GM18520 (cell line): ENCODE measurements at regions not wholly inside any gene's neighbourhood (a gene's known extent, or its start where the extent isn't known, plus 50 kb on each side); places are given as distances from the start of the nearest gene placed in this dataset.

Experiments used
- ATAC-seq: cut with Tn5 transposase; IDR thresholded peaks from one replicate; pipeline ENCODE4 v1.9.1; 2021; ENCODE audit not compliant: unreplicated experiment

DNA sequence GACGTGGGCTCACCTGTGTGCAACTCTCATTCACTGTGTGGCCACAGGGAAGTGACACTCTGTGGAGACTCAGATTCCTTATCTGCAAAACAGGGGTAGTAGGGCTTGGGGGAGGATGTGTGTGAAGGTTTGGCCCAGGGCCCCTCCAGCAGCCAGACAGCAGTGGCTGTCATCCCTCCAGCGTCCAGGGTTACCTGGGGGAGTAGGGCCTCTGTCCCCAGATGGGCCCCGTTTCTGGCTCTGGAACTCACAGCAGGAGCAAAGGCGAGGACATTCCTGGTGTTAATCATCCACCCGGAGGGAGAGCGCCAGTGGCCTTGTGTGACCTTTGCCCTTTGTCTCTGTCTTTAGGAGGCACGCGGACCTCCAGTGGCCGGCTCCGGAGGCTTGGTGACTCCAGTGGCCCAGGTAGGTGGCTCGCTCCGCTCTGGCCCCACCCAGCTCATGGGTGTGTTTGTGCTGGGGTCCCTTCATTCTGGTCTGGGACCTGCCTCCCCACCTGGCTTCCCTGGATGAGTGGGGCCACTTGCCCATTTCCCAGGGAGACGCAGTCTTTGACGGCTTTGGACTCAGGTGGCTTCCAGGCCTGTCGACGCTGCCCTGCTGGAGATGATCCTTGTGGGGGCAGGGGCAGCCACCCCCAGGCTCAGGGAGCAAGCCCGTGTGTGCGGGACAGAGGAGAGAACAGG lies 166.2 kb downstream of the SEC14L1 start:
- no peak for ATAC-seq

DNA sequence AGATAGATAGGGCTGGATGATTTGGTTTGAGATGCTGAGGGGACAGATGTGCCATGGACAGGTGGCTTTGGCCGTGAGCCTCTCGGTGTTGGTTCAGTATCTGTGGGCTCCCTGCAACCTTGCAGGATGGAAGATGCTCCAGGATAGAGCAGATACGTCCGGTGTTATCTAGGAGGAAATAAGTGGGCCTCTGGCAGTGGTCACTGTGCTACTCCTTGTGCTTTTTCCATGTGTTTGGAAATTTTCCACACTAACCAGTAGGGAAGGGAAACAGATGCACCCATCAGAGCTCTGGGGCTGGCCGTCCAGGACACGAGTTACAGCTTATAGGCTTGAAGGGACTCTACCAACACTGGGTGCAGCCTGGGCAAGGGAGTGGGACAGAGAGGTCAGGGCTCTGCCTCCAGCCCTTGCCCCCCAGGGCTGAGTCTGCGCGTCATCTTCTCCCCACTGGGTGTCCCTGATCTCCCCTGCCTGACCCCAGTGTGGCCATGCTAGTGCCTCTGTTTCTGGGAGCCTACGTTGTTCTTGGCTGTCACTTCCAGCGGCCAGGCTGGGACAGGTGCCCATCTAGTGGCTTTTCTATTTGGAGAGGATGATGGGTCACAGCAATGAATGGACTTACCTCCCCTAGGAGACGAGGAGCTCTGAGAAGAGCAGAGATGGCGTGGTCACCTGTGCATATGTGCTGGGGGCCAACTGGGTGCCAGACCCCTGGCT lies 166.9 kb downstream of the SEC14L1 start:
- ATAC-seq: no peak

DNA sequence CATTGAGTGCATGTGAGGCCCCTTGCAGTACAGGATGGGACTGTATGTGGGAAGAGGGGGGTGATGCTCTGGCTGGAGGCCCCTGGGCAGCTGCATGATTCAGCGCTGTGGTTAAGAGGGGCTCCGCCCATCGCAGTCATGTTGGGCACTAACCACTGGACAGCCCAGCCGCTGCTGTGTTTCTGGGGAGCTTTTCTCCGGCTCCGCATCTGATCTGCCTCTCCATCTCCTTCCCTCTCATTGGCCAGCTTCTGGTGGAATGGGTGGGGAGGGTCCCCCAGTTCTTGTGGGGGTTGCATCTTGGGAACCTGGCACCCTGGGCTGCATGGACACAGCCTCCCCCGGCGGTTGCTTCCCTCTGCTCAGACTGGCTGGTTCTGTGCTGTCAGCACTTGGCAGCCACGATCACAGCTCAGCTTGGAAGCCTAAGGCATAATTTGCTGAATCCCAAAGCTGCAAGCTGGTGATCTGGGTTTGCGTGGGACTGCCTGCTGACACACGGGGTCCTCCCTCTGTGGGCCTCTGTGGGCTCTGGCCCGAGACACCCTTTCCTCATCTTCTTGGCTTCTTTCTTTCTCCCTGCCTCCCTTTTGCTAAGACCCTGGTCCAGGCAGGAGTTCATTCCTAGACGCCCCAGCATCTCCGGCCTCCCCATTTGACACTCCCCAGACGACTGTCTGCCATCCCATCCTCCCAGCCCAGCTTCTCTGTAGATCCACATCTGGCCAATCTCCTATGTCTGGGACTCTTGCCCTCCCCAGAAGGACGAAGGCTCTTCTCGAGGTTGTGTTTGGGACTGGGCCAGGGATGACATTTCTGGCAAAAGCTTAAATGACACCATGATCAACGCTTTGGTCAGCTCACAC lies 168.3 kb downstream of the SEC14L1 start:
- ATAC-seq: no peak

DNA sequence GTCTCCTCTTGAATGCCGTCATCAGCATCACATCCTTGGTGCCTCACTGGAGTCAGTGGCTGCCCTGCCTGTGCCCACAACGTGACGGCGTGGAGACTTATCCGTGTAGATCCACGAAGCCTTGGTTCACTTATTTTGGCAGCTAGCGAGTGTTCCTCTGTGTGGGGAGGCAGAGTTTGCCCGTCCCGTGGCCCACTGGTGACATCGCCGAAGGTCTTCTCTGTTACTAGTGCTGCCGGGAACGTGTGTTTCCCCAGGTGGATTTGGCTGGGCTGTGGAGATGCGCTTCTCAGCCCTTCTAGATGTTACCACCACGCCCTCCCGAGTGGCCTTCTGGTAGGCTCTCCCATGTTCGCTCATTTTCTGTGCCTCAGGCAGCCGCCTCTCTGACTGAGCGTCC lies 169.6 kb downstream of the SEC14L1 start:
- no peak for ATAC-seq

DNA sequence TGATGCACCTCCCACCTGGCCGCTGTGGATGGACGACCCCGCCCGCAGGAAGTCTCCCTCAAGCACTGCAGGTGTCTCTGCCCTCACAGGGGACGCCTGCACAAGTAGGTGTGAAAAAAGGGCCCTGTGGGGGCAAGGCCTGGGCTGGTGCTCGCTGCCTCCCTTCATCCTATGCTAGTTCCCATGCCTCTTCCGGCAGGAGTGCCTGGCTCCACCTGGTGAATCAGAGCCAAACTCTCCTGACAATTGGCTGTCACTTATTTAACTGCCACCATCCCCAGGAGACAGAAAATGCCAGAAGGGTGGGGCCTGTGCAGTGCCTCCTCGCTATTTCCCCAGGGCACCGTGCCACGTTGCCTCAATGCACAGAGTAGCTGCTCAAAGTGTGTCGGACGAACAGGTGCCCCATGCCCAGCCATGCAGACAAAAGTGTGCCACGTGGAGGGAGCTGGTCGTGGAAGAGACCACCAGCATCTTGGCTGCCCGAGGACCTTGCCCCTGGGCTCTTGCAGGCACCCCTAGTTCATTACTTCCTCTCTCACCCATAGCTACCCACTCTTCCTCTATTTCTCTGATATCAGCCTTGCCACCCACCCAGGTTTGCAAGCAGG lies 170.7 kb downstream of the SEC14L1 start:
- no peak for ATAC-seq

DNA sequence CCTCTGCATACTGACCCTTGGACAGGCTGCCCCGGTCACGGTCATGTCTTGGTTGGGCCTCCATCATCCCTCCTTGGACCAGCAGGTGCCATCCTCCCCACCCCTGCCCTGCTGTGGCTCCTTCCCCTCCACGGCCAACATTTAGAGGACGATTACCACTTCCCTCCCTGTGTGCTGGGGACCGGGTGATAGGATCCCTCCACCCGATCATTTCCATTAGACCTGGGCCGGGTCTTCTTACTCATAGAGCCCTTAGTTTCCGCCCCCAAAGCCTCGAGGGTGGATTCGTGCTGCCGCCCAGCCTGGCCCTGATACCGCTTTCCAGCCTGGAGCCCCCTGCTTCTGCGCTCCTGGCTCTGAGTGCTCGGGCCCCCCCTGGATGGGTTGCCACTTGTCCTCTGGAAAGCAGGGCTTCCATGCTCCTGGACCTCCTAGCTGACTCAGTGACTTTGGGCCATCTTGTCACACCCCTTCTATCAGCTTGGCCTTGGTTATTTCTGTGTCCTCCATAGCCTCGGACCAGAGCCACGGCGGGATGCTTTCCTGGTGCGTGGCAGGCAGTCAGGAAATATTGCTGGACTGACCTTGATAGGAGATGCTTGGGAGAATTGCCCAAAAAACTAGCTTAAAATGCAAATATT lies 171.4 kb downstream of the SEC14L1 start:
- no peak for ATAC-seq

DNA sequence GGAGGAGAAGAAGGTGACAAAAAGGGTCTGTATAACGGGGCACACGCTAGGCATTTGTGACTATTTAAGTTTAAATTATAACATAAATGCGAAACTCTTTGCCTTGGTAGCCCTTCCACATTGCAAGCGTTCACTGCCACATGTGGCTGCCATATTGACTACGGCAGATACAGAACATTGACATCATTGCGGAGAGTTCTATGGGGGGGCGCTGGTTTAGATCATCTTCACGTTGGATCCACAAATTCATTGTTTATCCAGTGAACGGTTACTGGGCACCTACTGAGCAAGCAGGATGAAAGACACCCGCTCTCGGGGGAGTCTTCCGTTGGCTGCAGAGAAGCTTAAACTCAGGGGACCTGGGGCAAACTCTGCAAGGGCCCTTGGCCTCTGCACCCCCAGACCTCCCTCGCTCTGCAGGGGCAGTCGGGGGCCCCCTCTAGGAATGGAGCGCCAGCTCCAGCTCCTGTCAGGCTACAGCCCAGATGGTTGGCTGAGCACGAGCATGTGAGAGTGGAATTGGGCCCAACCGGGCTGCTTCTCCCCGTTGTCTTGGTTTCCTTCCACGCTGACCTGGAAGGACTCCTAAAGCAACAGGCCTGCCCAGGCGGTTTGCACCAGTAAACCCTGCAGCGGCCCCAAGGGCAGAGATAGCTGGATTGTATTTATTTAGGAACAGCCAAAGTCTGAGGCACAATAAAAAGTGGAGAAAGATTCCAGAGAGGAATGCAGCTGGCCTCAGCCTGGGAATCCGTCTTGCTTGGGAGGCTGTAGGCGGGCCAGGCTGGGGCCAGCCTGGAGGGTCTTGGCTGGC lies 172.2 kb downstream of the SEC14L1 start:
- ATAC-seq: no peak

DNA sequence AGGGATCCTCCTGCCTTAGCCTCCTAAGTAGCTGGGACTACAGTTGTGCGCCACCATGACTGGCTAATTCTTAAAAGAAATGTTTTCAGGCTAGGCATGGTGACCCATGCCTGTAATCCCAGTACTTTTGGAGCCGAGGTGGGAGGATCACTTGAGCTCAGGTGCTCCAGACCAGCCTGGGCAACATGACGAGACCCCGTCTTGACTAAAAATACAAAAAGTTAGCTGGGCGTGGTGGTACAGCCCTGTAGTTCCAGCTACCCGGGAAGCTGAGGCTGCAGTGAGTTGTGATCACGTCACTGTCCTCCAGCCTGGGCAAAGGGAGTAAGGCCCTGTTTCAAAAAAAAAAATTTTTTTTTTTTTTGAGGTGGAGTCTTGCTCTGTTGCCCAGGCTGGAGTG lies 173.1 kb downstream of the SEC14L1 start:
- no peak for ATAC-seq

DNA sequence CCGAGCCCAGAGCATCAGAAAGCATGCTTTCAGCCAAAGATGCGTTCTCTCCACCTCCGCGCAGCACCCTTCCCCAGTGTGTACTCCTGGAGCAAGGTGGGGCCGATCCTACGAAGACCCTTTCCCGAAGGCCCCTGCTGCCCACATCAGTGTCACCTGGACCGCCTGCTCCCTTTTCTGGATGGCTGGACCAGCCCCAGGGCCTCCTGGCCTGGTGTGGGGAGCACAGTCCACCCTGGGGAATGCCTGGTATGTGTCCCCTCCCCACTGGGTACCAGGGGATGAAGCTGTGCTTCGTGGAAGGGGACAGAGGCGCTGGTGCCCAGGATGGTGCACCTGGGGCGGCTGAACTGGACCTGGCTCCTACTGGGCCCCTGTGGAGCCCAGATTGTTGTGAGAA lies 173.8 kb downstream of the SEC14L1 start:
- ATAC-seq: no peak

DNA sequence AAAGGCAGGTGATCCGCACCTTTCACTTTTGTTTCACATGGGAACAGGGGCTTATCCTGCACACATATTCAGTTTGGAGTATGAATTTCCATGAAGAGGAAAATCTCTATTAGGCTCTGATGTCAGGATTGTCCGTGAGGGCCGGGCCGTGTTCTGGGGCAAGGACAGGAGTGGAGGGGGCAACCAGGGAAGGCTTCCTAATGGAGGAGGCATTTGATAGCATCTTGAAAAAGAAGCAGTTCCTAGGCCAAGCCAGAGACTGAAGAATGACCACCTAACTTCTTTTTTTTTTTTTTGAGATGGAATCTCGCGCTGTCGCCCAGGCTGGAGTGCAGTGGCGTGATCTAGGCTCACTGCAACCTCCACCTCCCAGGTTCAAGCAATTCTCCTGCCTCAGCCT lies 174.2 kb downstream of the SEC14L1 start:
- ATAC-seq: no peak

DNA sequence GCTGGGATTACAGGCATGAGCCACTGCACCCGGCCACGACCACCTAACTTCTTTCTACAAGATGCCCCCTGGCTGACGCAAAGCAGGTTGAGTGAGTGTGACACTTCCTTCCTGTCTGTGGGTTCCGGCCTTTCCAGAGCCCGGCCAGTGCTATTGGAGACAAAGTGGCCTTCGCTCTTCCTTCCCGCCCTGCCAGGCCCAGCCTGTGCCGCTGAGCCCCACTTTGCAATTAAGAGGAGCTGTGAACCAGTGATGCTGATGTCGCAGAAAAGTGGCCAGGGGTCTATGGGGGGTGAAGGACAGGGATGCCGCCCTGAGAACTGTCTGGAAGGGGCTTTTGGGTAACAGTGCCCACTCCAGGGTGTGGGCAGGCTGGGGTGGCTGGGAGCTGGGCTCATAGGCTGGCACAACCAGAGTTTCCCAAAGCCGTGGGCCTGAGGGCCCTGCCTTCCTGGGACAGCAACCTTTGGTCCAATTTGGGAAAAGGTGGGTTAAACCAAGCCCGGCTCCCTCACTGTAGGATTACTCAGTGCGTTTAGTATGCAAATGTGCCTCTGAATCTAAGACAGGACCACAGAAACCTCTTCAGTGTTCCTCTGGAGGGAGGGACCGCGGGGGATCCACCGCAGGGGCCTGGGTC lies 174.9 kb downstream of the SEC14L1 start:
- no peak for ATAC-seq

DNA sequence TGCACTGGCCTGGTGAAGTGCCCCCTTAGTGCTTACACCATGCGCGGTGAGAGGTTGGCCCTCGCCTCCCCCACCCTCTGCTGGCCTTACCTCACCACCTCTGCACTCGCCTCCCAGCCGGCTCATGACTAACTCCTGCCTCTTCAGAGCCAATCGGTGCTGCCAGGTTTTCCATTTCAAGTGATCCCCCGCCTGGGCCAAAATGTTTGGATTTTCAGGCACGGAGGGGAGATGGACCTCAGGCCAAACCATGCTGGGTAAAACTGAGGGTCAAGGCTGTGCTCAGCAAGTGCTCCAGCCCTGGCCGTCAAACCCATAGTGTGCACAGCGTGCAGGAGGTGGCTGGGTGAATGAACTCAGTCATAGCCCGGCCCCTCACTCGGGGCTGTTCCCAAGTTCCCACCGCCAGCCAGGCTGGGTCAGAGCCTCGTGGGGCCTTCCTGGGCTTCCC lies 175.4 kb downstream of the SEC14L1 start:
- ATAC-seq: no peak

DNA sequence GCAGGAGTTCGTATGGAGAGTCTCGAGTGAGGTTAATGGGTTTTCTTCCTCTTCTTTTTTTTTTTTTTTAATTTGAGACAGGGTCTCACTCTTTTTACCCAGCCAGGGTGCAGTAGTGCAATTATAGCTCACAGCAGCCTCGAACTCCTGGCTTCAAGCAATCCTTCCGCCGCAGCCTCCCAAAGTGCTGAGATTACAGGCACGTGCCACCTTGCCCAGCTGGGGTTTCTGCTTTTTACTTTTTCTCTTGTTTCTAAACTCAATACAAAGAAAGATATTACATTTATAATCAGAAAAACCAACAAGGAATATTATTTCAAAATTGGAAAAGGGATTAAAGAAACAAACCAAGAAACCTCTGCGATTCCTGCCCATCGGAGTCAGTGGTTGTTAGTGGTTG lies 175.9 kb downstream of the SEC14L1 start:
- ATAC-seq: no peak

DNA sequence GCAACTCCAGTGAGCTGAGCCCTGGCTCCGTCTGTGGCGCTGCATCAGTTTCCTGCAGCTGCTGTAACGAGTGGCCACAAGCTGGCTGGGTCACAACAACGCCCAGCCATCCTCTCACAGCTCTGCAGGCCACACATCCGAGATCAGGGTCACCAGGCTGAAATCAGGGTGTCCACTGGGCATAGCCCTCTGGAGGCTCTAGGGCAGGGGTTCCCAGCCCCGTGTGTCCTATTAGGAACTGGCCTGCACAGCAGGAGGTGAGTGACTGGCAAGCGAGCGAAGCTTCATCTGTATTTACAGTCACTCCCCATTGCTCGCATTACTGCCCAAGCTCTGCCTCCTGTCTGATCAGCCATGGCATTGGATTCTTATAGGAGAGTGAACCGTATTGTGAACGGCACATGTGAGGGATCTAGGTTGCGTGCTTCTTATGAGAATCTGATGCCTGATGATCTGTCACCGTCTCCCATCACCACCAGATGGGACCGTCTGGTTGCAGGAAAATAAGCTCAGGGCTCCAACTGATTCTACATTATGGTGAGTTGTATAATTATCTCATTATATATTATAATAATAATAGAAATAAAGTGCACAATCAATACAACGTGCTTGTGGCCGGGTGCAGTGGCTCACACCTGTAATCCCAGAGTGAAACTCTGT lies 176.5 kb downstream of the SEC14L1 start:
- no peak for ATAC-seq

DNA sequence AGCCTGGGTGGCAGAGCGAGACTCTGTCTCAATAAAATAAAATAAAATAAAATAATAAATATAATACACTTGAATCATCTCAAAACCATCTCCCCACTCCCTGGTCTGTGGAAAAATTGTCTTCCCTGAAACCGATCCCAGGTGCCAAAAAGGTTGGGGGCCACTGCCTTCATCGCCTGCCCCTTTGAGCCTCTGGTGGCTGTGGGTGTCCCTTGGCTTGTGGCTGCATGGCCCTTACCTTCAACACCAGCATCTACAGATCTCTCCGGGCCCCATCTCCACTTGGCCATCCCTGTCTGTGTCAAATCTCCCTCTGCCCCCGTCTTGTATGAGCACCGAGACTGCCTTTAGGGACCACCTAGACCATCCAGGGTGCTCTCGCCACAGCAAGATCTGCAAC lies 177.3 kb downstream of the SEC14L1 start:
- ATAC-seq: no peak

DNA sequence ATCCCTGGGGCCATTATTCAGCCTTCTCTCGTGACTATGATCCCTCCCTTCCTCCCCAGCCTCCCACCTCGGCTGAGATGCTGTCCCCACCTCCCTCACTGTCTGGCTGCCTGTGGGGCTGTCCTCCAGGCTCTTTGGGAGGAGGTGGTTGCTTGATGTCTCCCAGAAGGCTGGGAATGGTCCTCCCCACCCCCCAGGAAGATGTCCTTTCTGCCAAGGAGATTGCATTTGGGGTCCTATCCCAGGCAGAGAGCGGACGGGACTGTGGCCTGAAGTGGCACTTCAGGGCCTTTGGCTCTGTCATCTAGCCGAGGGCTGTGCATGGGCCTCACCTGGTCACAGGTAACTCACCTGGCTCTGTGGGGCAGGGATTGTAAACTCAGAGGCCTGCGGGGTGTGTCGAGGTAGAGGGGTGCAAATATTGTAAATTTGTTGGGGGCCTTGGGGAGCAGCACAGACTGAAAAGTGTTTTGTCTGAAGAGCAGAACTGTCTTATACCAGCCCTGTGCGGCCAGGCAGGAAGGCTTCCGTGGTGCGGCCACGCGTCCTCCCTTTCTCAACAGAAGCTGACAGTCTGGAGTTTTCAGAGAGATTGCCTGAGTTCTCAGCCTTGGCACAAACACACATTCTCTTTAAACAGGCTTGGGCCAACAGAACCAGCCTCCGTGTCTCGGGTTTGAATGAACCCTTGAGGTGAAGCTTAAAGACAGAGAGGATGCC lies 177.9 kb downstream of the SEC14L1 start:
- ATAC-seq: no peak

DNA sequence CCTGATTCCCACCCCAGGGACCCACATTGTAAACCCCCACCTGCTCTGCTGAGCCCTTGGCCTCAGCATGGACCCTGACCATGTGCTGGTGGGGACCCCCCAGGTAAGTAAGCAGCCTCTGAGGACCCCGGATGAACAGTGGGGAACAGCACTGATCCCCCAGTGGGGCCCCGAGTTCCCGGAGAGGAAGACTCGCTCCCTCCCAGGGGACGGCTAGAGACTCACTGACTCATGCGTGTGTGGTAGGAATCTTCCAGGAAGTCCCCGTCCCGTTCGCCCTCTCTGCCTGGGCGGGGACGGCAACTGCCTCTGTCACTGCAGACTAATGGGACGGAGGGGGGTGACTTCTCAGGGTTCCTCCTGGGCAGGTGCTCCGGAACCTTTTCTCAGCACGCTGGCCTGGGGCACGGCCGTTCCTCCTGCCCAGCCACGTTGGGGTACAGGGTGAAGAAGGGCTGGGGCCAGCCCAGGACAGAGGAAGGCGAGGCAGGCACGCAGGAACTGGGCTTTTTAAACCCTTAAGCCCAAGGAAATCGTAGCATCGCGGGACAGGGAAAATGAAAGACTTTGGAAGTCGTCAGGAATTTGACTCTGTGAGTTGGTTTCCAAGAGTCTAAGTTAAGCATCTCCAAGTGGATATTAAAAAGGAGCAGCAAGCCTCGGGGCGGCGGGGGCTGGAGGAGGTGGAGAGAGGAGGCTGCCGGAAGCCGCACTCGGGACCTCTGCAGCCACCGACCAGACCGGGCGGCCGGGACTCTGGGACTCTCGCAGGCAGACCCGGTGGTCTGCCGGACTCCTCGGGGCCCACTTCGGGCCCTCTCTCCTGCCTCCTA lies 178.7 kb downstream of the SEC14L1 start:
- ATAC-seq: no peak

DNA sequence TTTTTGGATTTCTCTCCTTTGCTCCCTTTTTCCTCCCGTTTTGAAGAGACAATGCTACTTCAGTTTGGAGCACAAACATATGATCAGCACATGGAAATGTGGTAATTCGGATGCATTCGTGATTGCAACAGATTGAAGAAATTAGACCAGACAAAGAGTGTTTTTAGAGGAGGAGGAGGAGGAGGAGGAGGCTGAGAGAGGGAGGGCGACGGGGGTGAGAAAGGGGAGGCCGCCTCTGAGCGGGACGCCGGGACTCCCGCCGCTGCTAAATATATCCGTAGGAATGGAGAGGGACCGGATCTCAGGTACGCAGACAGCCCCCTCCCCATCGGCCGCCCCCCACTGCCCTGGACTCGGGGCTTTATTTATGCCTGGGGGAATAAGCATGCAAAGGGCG lies 179.3 kb downstream of the SEC14L1 start:
- no peak for ATAC-seq
